ENCODE measurements at regions not wholly inside any gene's neighbourhood (a gene's known extent, or its start where the extent isn't known, plus 50 kb on each side); places are given as distances from the start of the nearest gene placed in this dataset.

- TF ChIP-seq CTCF (conservative IDR thresholded peaks at IDR 0.05), result no peak
- H3K27ac ChIP-seq, result no peak overlapping the region
These were observed 242.8 kb upstream of the RBMS1 start for GRCh38 chr2:160736148-160737028.

GRCh38 chr2:160737247-160737646, 243.6 kb upstream of the RBMS1 start:
- no peak overlapping the region for H3K27ac ChIP-seq
- TF ChIP-seq CTCF (conservative IDR thresholded peaks at IDR 0.05), result no peak

- H3K27ac ChIP-seq, result no peak overlapping the region
- TF ChIP-seq CTCF (conservative IDR thresholded peaks at IDR 0.05), result no peak
These were observed 247.7 kb upstream of the RBMS1 start for GRCh38 chr2:160741271-160741670.

GRCh38 chr2:160741815-160742214, 248.2 kb upstream of the RBMS1 start:
- H3K27ac ChIP-seq, result no peak overlapping the region

GRCh38 chr2:160742667-160743066, 249.1 kb upstream of the RBMS1 start:
- no peak overlapping the region for H3K27ac ChIP-seq

More at GRCh38 chr2:160741815-160742214, 248.2 kb upstream of the RBMS1 start:
- no peak for TF ChIP-seq CTCF (conservative IDR thresholded peaks at IDR 0.05)

GRCh38 chr2:160747501-160748170, 254.0 kb upstream of the RBMS1 start:
- H3K27ac ChIP-seq, result no peak overlapping the region
- TF ChIP-seq CTCF (conservative IDR thresholded peaks at IDR 0.05), result no peak

More at GRCh38 chr2:160742667-160743066, 249.1 kb upstream of the RBMS1 start:
- no peak for TF ChIP-seq CTCF (conservative IDR thresholded peaks at IDR 0.05)

- TF ChIP-seq CTCF (conservative IDR thresholded peaks at IDR 0.05), result no peak
- no peak overlapping the region for H3K27ac ChIP-seq
These were observed 257.4 kb upstream of the RBMS1 start for GRCh38 chr2:160751021-160751420.
